ENCODE measurements at regions not wholly inside any gene's neighbourhood (a gene's known extent, or its start where the extent isn't known, plus 50 kb on each side); places are given as distances from the start of the nearest gene placed in this dataset.

DNA sequence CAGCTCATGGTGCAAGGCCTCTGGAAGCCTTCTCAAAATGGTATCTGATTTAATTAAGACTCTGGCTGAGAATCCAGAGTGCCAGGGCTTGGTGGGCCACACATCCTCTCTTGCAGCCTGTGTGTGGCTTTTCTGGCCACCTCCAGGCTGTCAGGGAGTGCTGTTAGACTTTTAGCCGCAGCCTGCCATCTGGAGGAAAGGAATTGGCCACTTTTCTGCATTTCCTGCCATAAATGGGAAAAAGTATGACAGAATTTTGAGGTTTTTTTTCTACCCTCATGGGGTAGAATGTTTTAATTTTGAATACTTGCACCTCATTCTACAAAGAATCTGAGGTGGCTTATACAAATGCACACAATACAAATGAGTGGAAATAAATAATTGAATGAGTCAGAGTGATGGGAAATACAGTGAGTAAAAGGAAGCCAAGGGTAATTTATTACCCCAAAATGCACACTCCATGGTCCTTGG lies 218.4 kb downstream of the ADAMTS15 start:
- DNase-seq = no peak
- Histone ChIP-seq H3K4me3 (no peak overlapping the region), H3K27me3 (no peaks in the 10 kb centered on the region), H3K27ac (no peak overlapping the region), H3K4me1 (peaks cover 0 to 15% (median 4%) of the 10 kb centered on the region in 4 donors), H3K9me3 (no peaks in the 10 kb centered on the region), H3K36me3 (no peaks in the 10 kb centered on the region)
- intact Hi-C loops (cut with DNase I; ENCODE audit: low total_unique reads) = no loop called here
- TF ChIP-seq, protein P1, sequence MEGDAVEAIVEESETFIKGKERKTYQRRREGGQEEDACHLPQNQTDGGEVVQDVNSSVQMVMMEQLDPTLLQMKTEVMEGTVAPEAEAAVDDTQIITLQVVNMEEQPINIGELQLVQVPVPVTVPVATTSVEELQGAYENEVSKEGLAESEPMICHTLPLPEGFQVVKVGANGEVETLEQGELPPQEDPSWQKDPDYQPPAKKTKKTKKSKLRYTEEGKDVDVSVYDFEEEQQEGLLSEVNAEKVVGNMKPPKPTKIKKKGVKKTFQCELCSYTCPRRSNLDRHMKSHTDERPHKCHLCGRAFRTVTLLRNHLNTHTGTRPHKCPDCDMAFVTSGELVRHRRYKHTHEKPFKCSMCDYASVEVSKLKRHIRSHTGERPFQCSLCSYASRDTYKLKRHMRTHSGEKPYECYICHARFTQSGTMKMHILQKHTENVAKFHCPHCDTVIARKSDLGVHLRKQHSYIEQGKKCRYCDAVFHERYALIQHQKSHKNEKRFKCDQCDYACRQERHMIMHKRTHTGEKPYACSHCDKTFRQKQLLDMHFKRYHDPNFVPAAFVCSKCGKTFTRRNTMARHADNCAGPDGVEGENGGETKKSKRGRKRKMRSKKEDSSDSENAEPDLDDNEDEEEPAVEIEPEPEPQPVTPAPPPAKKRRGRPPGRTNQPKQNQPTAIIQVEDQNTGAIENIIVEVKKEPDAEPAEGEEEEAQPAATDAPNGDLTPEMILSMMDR (IDR thresholded peaks at IDR 0.05) = no peak

- DNase-seq = no peak
- Histone ChIP-seq H3K9me3 (no peaks in the 10 kb centered on the region), H3K27me3 (no peaks in the 10 kb centered on the region), H3K36me3 (no peaks in the 10 kb centered on the region), H3K27ac (no peak overlapping the region), H3K4me3 (no peak overlapping the region), H3K4me1 (peaks cover 0 to 33% (median 18%) of the 10 kb centered on the region in 4 donors)
- intact Hi-C loops (cut with DNase I; ENCODE audit: low total_unique reads) = no loop called here
- TF ChIP-seq, protein P1 (IDR thresholded peaks at IDR 0.05) = no peak
Observed at GRCh38 chr11:130668751-130669150, 220.3 kb downstream of the ADAMTS15 start.

DNA sequence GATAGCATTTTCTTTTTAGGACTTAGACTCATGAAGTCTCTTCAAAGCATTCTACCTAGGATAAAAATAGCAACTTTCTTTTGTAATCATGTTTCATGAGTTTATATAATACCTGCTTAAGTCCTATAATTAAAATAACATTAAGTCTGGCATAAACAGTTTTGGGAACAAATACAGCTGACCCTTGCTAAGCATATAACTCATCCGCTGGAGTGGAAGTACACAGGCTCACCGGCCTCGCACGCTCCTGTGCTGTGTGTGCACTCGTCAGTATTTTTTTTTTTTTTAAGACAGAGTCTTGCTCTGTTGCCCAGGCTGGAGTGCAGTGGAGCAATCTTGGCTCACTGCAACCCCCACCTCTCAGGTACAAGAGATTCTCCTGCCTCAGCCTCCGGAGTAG lies 221.8 kb downstream of the ADAMTS15 start:
- Histone ChIP-seq H3K4me3 (no peak overlapping the region), H3K27me3 (no peaks in the 10 kb centered on the region), H3K9me3 (no peaks in the 10 kb centered on the region), H3K4me1 (peaks cover 0 to 48% (median 26%) of the 10 kb centered on the region in 4 donors), H3K36me3 (no peaks in the 10 kb centered on the region), H3K27ac (no peak overlapping the region)
- DNase-seq = no peak
- TF ChIP-seq, protein P1 (IDR thresholded peaks at IDR 0.05) = no peak
- intact Hi-C loops (cut with DNase I; ENCODE audit: low total_unique reads) = loop anchor here (10.0 kb wide), 2 partner anchors 145 to 185 kb away; no protein-coding TSS in a partner anchor

DNA sequence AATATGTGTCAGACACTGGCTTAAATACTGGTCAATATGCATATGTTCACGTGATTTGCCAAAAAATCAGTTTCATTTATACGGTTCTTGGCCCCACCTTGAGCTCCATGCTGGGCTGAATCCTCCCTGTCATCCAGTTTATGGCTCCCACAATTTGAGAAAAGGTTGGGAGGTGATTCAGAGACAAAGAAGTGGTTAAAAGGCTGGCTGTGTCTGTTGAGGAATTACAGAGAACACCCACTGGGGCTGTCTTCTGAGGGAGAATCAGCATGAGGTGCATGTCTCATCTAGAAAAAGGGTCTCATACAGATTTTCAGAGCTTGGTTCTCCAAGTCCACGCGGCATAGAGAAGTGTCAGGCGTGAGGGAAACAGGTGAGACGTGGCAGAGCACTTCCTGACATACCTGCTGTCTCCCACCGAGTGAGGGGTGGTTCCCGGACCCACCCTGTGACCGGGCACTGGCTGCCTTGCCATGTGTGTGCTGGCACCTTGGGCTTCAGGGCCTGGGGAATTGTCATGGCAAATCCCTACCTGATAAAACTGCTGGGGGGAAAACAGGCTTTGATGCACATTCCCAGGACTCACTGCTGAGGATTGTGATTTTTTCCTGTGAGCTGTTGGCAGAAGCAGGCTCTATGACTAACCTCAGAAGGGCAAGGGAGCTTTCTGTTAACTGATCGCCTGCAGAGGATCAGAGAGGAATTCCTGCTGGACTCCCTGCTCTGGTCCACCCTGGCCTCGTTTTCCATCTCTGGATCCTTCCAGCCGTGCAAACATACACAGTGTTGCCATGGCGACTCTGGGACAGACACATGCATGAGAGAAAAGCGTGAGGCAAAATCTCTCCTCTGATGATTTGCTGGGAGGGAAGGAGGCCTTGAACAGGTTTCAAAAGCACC lies 223.6 kb downstream of the ADAMTS15 start:
- no peaks in the 10 kb centered on the region for H3K9me3 ChIP-seq
- H3K4me3 ChIP-seq = no peak overlapping the region
- DNase-seq = peak; percentile 79 to 89
- H3K36me3 ChIP-seq = no peaks in the 10 kb centered on the region
- peak overlapping the region; percentile 81 to 85 for H3K27ac ChIP-seq
- peaks cover 0 to 66% (median 40%) of the 10 kb centered on the region in 4 donors for H3K4me1 ChIP-seq
- no peaks in the 10 kb centered on the region for H3K27me3 ChIP-seq
- intact Hi-C loops (cut with DNase I; ENCODE audit: low total_unique reads) = loop anchor here (10.0 kb wide), 2 partner anchors 147 to 183 kb away; no protein-coding TSS in a partner anchor
- TF ChIP-seq, protein P1 (IDR thresholded peaks at IDR 0.05) = no peak

GRCh38 chr11:130672911-130673310 lies 224.5 kb downstream of the ADAMTS15 start:
- TF ChIP-seq, protein P1 (IDR thresholded peaks at IDR 0.05) = no peak
- no peaks in the 10 kb centered on the region for H3K36me3 ChIP-seq
- H3K9me3 ChIP-seq = no peaks in the 10 kb centered on the region
- no peak overlapping the region for H3K4me3 ChIP-seq
- H3K27me3 ChIP-seq = no peaks in the 10 kb centered on the region
- intact Hi-C loops (cut with DNase I; ENCODE audit: low total_unique reads) = loop anchor here (10.0 kb wide), 2 partner anchors 148 to 182 kb away; no protein-coding TSS in a partner anchor
- H3K27ac ChIP-seq = peak overlapping the region; percentile 81 to 85
- H3K4me1 ChIP-seq = peaks cover 0 to 75% (median 47%) of the 10 kb centered on the region in 4 donors
- DNase-seq = no peak
